ENCODE measurements at regions not wholly inside any gene's neighbourhood (a gene's known extent, or its start where the extent isn't known, plus 50 kb on each side); places are given as distances from the start of the nearest gene placed in this dataset.
"Not testable (repeated sequence)": the region's sequence is repeated elsewhere in the genome, so short reads cannot be mapped to it uniquely, and the experiment has no call there.

DNA sequence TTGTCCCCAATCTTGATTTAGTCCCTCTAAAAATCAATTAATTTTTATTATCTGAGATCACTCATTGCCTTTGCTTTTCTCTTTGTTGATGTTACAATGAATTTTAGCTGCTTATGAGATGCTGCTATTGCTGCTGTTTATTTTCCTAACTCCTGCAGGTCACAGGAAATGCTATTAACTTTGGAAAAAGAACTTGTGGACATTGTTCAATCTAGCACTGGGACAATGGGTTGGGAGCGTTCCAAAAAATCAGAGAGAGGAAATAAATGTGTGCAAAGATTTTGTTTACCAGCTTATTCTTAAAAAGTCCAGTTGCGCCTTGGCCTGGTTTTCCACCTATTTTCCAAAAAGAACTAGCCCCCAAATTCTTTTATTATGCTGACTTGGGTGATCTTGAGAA lies 268.3 kb downstream of the PTH2R start:
- peaks cover 15% of the 10 kb centered on the region for H3K4me1 Mint-ChIP-seq
- Histone ChIP-seq H3F3A (replicated peaks; ENCODE audit: low read depth) (no peaks in the 10 kb centered on the region), H3K79me2 (replicated peaks; ENCODE audit: insufficient read depth) (no peaks in the 10 kb centered on the region), H4K20me1 (replicated peaks; ENCODE audit: insufficient read depth) (no peaks in the 10 kb centered on the region), H3K27me3 (ENCODE audit: insufficient read depth) (no peaks in the 10 kb centered on the region), H2AFZ (no peak overlapping the region; the same call in 1 of the 2 replicates), H3K9me2 (ENCODE audit: insufficient read depth) (no peaks in the 10 kb centered on the region), H3K36me3 (ENCODE audit: insufficient read depth) (no peaks in the 10 kb centered on the region), H3K4me1 (ENCODE audit: insufficient read depth) (peaks cover 11% of the 10 kb centered on the region), H3K27ac (ENCODE audit: low read depth) (no peak overlapping the region), H3K4me2 (no peak overlapping the region), H3K4me3 (no peak overlapping the region)
- no peaks in the 10 kb centered on the region for H3K9me3 Mint-ChIP-seq
- no peak for ATAC-seq
- no peak overlapping the region for H3K4me3 Mint-ChIP-seq
- no peaks in the 10 kb centered on the region for H3K36me3 Mint-ChIP-seq (ENCODE audit: low read depth)
- H3K27ac Mint-ChIP-seq: no peak overlapping the region
- no peaks in the 10 kb centered on the region for H3K27me3 Mint-ChIP-seq (ENCODE audit: insufficient read depth, low read depth, poor library complexity)
- no peak for DNase-seq (ENCODE audit: low spot score)
- no peak for TF ChIP-seq EZH2phosphoT487 (IDR thresholded peaks at IDR 0.05; ENCODE audit: unreplicated experiment)
- TF ChIP-seq ZNF462 (CRISPR knock-in tag; IDR thresholded peaks at IDR 0.05): no peak
- TF ChIP-seq POLR2AphosphoS5 (IDR thresholded peaks at IDR 0.05; ENCODE audit: low read depth): no peak
- TF ChIP-seq, protein P1, sequence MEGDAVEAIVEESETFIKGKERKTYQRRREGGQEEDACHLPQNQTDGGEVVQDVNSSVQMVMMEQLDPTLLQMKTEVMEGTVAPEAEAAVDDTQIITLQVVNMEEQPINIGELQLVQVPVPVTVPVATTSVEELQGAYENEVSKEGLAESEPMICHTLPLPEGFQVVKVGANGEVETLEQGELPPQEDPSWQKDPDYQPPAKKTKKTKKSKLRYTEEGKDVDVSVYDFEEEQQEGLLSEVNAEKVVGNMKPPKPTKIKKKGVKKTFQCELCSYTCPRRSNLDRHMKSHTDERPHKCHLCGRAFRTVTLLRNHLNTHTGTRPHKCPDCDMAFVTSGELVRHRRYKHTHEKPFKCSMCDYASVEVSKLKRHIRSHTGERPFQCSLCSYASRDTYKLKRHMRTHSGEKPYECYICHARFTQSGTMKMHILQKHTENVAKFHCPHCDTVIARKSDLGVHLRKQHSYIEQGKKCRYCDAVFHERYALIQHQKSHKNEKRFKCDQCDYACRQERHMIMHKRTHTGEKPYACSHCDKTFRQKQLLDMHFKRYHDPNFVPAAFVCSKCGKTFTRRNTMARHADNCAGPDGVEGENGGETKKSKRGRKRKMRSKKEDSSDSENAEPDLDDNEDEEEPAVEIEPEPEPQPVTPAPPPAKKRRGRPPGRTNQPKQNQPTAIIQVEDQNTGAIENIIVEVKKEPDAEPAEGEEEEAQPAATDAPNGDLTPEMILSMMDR (conservative IDR thresholded peaks at IDR 0.05; ENCODE audit: low read depth in 2 of 2): no peak
- TF ChIP-seq, protein P2, sequence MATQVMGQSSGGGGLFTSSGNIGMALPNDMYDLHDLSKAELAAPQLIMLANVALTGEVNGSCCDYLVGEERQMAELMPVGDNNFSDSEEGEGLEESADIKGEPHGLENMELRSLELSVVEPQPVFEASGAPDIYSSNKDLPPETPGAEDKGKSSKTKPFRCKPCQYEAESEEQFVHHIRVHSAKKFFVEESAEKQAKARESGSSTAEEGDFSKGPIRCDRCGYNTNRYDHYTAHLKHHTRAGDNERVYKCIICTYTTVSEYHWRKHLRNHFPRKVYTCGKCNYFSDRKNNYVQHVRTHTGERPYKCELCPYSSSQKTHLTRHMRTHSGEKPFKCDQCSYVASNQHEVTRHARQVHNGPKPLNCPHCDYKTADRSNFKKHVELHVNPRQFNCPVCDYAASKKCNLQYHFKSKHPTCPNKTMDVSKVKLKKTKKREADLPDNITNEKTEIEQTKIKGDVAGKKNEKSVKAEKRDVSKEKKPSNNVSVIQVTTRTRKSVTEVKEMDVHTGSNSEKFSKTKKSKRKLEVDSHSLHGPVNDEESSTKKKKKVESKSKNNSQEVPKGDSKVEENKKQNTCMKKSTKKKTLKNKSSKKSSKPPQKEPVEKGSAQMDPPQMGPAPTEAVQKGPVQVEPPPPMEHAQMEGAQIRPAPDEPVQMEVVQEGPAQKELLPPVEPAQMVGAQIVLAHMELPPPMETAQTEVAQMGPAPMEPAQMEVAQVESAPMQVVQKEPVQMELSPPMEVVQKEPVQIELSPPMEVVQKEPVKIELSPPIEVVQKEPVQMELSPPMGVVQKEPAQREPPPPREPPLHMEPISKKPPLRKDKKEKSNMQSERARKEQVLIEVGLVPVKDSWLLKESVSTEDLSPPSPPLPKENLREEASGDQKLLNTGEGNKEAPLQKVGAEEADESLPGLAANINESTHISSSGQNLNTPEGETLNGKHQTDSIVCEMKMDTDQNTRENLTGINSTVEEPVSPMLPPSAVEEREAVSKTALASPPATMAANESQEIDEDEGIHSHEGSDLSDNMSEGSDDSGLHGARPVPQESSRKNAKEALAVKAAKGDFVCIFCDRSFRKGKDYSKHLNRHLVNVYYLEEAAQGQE (IDR thresholded peaks at IDR 0.05; ENCODE audit: unreplicated experiment): no peak
- no peak for TF ChIP-seq EZH2 (IDR thresholded peaks at IDR 0.05; ENCODE audit: low read depth, unreplicated experiment)
- no peak for TF ChIP-seq ZNF331 (CRISPR knock-in tag; IDR thresholded peaks at IDR 0.05; ENCODE audit: low read depth)
- no peak for TF ChIP-seq CREB1 (CRISPR knock-in tag; IDR thresholded peaks at IDR 0.05; ENCODE audit: low read depth)
- no peak for TF ChIP-seq STAT1 (IDR thresholded peaks at IDR 0.05; ENCODE audit: unreplicated experiment)

DNA sequence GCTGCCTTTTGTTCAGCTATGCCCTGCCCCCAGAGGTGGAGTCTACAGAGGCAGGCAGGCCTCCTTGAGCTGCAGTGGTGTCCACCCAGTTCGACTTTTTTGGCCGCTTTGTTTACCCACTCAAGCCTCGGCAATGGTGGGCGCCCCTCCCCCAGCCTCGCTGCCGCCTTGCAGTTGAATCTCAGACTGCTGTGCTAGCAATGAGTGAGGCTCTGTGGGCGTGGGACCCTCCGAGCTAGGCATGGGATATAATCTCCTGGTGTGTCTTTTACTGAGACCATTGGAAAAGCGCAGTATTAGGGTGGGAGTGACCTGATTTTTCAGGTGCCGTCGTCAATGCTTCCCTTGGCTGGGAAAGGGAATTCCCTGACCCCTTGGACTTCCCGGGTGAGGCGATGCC lies 279.3 kb downstream of the PTH2R start:
- H3K27ac Mint-ChIP-seq: not testable (repeated sequence)
- H3K9me3 Mint-ChIP-seq: peaks cover 39% of the 10 kb centered on the region

More for the DNA sequence above, 279.3 kb downstream of the PTH2R start:
- not testable (repeated sequence) for H4K20me1 ChIP-seq (replicated peaks; ENCODE audit: insufficient read depth); DNase-seq (ENCODE audit: low spot score); H3K9me2 ChIP-seq (ENCODE audit: insufficient read depth); H3K27ac ChIP-seq (ENCODE audit: low read depth); H3F3A ChIP-seq (replicated peaks; ENCODE audit: low read depth); H3K4me2 ChIP-seq; H3K36me3 ChIP-seq (ENCODE audit: insufficient read depth); H3K4me1 ChIP-seq (ENCODE audit: insufficient read depth); H3K27me3 Mint-ChIP-seq (ENCODE audit: insufficient read depth, low read depth, poor library complexity); H3K4me3 ChIP-seq; H3K27me3 ChIP-seq (ENCODE audit: insufficient read depth); H3K79me2 ChIP-seq (replicated peaks; ENCODE audit: insufficient read depth); H3K4me1 Mint-ChIP-seq; ATAC-seq; H3K4me3 Mint-ChIP-seq; H2AFZ ChIP-seq
- H3K36me3 Mint-ChIP-seq (ENCODE audit: low read depth): peaks cover 19% of the 10 kb centered on the region; the same call in 2 of the 3 replicates
